22Rv1 (cell line): ENCODE measurements at regions not wholly inside any gene's neighbourhood (a gene's known extent, or its start where the extent isn't known, plus 50 kb on each side); places are given as distances from the start of the nearest gene placed in this dataset.

ENCODE experiments used
- H3K27ac ChIP-seq: fragments of 450-650 bp; 2 replicates; pipeline ENCODE4 v1.5.1; 2017
- ZFX ChIP-seq: fragments of 450-650 bp; IDR thresholded peaks from 2 replicates; pipeline ENCODE4 v1.6.1; 2017; ENCODE audit warnings: antibody characterized with exemption, borderline replicate concordance
- TF ChIP-seq, protein P1 (sequence below): fragments of 450-650 bp; IDR thresholded peaks from 2 replicates; pipeline ENCODE4 v1.5.1; 2017; ENCODE audit warnings: mild to moderate bottlenecking

- TF ChIP-seq ZFX = no peak
- TF ChIP-seq, protein P1, sequence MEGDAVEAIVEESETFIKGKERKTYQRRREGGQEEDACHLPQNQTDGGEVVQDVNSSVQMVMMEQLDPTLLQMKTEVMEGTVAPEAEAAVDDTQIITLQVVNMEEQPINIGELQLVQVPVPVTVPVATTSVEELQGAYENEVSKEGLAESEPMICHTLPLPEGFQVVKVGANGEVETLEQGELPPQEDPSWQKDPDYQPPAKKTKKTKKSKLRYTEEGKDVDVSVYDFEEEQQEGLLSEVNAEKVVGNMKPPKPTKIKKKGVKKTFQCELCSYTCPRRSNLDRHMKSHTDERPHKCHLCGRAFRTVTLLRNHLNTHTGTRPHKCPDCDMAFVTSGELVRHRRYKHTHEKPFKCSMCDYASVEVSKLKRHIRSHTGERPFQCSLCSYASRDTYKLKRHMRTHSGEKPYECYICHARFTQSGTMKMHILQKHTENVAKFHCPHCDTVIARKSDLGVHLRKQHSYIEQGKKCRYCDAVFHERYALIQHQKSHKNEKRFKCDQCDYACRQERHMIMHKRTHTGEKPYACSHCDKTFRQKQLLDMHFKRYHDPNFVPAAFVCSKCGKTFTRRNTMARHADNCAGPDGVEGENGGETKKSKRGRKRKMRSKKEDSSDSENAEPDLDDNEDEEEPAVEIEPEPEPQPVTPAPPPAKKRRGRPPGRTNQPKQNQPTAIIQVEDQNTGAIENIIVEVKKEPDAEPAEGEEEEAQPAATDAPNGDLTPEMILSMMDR = no peak
Measured at GRCh38 chr1:240709676-240710075, 97.7 kb upstream of the GREM2 start.

GRCh38 chr1:240706150-240706935 is 94.4 kb upstream of the GREM2 start:
- TF ChIP-seq ZFX = no peak
- TF ChIP-seq, protein P1 = no peak
- no peak overlapping the region for H3K27ac ChIP-seq

More at GRCh38 chr1:240709676-240710075, 97.7 kb upstream of the GREM2 start:
- H3K27ac ChIP-seq = no peak overlapping the region

DNA sequence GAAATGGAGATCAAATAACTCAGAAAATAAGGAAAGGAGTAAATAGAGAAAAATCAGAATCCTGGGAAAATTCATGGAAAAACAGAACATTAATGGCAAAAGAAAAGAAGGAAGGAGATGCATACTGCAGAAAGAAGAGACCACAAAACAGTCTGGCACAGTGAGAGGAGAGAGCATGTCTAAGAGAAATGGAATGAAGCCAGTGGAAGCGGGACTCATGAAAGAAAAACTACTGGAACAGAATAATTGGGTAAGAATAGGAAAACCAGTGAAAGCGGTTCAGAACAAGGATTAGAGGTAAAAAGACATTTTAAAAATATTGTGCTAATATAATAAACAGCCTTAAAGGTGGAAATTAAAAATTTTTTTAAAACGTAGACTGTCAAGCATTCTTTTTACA is 93.6 kb upstream of the GREM2 start:
- TF ChIP-seq ZFX = no peak
- TF ChIP-seq, protein P1 = no peak
- no peak overlapping the region for H3K27ac ChIP-seq

GRCh38 chr1:240701412-240701811 is 89.5 kb upstream of the GREM2 start:
- TF ChIP-seq, protein P1 = no peak
- TF ChIP-seq ZFX = no peak
- no peak overlapping the region for H3K27ac ChIP-seq

DNA sequence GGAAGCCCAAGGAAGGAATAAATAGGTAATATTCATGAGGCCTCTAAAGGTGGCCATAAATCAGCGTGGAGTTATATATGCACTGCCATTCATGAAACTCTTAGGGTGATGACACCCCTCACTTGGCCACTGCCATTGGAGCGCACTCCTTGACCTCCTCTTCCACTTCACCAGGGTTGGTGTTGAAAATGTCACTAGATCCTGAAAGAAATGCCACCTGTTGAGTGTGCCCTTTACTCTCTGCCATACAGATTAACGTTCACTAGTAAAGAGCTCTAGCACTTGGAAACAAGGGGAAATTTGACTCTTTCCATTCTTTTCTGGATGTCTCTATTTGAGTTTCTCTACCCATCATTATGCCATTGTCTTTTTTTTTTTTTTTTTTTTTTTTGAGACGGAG is 83.5 kb upstream of the GREM2 start:
- no peak overlapping the region for H3K27ac ChIP-seq
- no peak for TF ChIP-seq ZFX

DNA sequence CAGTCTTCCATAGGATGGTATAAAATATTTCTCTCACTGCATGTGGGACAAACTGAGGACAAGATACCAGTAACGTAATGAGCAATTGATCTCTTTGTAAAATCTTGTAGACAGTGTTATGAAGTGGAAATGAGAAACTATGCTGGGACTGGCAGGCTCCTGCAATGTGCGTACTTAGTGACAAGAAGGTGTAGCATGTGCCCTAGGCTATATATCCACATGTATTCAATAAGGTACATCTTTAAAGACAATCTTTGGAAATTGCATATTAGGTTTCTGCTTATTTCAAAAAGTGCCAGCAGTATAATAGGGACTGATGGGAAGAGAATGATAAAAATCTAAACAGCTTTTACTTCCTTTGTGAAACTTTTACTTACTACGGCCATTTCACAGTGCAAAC is 81.9 kb upstream of the GREM2 start:
- TF ChIP-seq ZFX = no peak
- TF ChIP-seq, protein P1 = no peak
- H3K27ac ChIP-seq = no peak overlapping the region

DNA sequence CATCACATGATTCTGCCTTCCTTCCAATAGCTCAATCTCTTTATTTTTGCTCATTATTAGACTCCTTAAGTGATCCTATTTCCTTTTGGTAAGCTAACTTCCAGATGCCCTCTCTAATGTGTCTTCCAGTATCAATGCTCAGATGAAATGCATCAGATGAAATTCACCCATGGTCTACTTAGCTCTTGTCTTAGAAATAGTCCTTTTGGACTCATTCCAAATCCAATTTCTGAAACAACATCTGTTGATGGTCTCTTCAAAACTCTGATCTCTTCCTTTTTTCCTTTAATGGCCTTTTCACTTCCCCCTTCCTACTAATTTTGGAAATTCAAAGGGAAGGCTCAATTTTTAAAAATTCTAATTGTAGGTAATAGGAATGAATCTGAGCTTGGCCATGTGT is 81.1 kb upstream of the GREM2 start:
- no peak overlapping the region for H3K27ac ChIP-seq
- TF ChIP-seq, protein P1 = no peak
- no peak for TF ChIP-seq ZFX
